Osteoblast (primary cell): ENCODE measurements at regions not wholly inside any gene's neighbourhood (a gene's known extent, or its start where the extent isn't known, plus 50 kb on each side); places are given as distances from the start of the nearest gene placed in this dataset.

Source experiments
- DNase-seq: peaks from one replicate; pipeline ENCODE4 v3.0.0; 2011; ENCODE audit warnings: low spot score, mixed read lengths; ENCODE audit not compliant: insufficient read length; ENCODE audit errors: missing footprints
- H2AFZ ChIP-seq: 2 replicates; pipeline ENCODE4 v1.6.0; 2011; ENCODE audit warnings: mild to moderate bottlenecking, low read length
- H3K27ac ChIP-seq: 2 replicates; pipeline ENCODE4 v1.5.1; 2011; ENCODE audit warnings: mild to moderate bottlenecking, low read depth, low read length, moderate library complexity
- H3K27me3 ChIP-seq: 2 replicates; pipeline ENCODE4 v1.6.0; 2012; ENCODE audit warnings: mild to moderate bottlenecking, control low read depth, inconsistent platforms, low read length, moderate library complexity; ENCODE audit not compliant: insufficient read depth
- H3K36me3 ChIP-seq: 2 replicates; pipeline ENCODE4 v1.5.1; 2011; ENCODE audit warnings: mild to moderate bottlenecking, low read length, control low read depth, moderate library complexity; ENCODE audit not compliant: insufficient read depth
- H3K4me1 ChIP-seq: 2 replicates; pipeline ENCODE4 v1.5.1; 2011; ENCODE audit warnings: mild to moderate bottlenecking, low read length, control low read depth, moderate library complexity; ENCODE audit not compliant: insufficient read depth
- H3K4me2 ChIP-seq: 2 replicates; pipeline ENCODE4 v1.6.0; 2011; ENCODE audit warnings: mild to moderate bottlenecking, low read length; ENCODE audit not compliant: insufficient read depth
- H3K4me3 ChIP-seq: fragments of 200-600 bp; sonication (generic); 3 replicates; pipeline ENCODE4 v1.5.1; 2012; ENCODE audit warnings: mild to moderate bottlenecking, low read length, inconsistent platforms; ENCODE audit not compliant: insufficient read depth
- H3K79me2 ChIP-seq: 2 replicates; pipeline ENCODE4 v1.6.0; 2012; ENCODE audit warnings: mild to moderate bottlenecking, low read length, control low read depth, inconsistent platforms; ENCODE audit not compliant: insufficient read depth
- H3K9me3 ChIP-seq: 2 replicates; pipeline ENCODE4 v1.5.1; 2011; ENCODE audit warnings: low read depth, low read length, control low read depth
- H4K20me1 ChIP-seq: 2 replicates; pipeline ENCODE4 v1.6.0; 2012; ENCODE audit warnings: mild to moderate bottlenecking, low read length, control low read depth; ENCODE audit not compliant: insufficient read depth
- TF ChIP-seq, protein P1 (sequence below): IDR thresholded peaks from 2 replicates; pipeline ENCODE4 v1.5.1; 2011; ENCODE audit warnings: mild to moderate bottlenecking, low read depth, low read length, moderate library complexity; ENCODE audit errors: extremely low read depth

DNA sequence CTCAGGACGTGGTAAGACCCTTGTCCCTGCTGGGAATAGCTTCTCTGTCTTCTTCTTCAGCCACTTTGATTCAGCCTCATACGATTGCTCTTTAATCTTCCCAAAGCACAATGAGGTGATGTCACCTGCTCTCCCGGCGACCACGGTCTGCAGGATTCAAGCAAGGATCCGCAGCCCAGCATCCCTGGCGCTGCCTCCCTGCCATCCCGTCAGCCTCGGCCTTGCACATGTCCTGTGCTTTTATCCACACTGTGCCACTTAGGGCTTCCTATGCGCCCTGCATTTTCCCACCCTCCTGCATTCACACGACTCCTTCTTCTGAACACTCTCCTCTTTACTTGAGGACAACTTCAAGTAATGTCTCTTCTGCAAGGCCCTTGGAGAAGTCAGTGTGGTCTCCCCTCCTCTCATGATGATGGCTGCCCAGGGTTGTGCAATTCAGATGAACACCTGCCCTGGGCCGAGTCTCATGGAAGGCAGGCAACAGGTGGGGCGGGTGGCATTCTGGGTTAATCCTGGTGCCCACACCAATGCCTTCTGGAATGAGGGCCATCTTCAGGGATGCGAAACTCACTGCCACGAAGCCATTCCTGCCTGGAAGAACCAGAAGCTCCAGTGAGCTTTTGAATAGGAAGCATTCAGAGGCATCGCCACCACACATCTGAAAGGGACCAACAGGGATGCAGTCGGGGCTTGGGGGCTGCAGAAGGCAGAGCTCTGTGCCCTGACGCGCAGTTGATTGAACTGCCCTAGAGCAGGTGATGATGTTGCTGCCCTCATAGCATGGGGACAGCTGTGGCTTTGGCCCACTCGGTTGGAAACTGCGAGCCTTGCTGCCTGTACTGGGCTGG, 287.5 kb downstream of the GLRX3 start:
- Histone ChIP-seq H3K4me3 (no peak overlapping the region), H3K79me2 (no peaks in the 10 kb centered on the region), H3K4me1 (no peaks in the 10 kb centered on the region), H3K36me3 (no peaks in the 10 kb centered on the region), H3K27me3 (no peaks in the 10 kb centered on the region), H3K4me2 (no peak overlapping the region), H2AFZ (no peak overlapping the region), H3K27ac (no peak overlapping the region), H4K20me1 (no peaks in the 10 kb centered on the region), H3K9me3 (peaks cover 2% of the 10 kb centered on the region)
- no peak for DNase-seq
- TF ChIP-seq, protein P1, sequence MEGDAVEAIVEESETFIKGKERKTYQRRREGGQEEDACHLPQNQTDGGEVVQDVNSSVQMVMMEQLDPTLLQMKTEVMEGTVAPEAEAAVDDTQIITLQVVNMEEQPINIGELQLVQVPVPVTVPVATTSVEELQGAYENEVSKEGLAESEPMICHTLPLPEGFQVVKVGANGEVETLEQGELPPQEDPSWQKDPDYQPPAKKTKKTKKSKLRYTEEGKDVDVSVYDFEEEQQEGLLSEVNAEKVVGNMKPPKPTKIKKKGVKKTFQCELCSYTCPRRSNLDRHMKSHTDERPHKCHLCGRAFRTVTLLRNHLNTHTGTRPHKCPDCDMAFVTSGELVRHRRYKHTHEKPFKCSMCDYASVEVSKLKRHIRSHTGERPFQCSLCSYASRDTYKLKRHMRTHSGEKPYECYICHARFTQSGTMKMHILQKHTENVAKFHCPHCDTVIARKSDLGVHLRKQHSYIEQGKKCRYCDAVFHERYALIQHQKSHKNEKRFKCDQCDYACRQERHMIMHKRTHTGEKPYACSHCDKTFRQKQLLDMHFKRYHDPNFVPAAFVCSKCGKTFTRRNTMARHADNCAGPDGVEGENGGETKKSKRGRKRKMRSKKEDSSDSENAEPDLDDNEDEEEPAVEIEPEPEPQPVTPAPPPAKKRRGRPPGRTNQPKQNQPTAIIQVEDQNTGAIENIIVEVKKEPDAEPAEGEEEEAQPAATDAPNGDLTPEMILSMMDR, result no peak

DNA sequence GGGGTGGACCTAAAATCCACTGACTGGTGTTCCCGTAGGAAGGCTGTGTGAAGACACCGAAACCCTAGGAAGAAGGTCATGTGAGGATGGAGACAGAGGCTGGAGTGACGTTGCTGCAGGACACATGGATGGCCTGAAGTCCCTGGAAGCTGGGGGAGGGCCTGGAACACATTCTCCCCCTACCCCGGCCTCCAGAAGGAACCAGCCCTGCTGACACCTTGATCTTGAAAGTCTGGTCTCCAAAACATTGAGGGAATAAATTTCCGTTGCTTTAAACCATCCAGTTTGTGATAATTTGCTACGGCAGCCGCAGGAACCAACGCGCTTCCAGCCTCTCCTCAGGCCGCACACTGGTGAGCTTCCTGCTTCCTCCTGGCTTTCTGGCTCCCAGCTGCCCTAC, 288.2 kb downstream of the GLRX3 start:
- no peaks in the 10 kb centered on the region for H3K4me1 ChIP-seq
- no peaks in the 10 kb centered on the region for H3K79me2 ChIP-seq
- no peak for DNase-seq
- H3K27me3 ChIP-seq, result no peaks in the 10 kb centered on the region
- peaks cover 2% of the 10 kb centered on the region for H3K9me3 ChIP-seq
- H3K27ac ChIP-seq, result no peak overlapping the region
- no peak overlapping the region for H2AFZ ChIP-seq
- no peaks in the 10 kb centered on the region for H4K20me1 ChIP-seq
- H3K36me3 ChIP-seq, result no peaks in the 10 kb centered on the region
- TF ChIP-seq, protein P1, result no peak
- no peak overlapping the region for H3K4me2 ChIP-seq
- no peak overlapping the region for H3K4me3 ChIP-seq

- H2AFZ ChIP-seq, result no peak overlapping the region
- H3K79me2 ChIP-seq, result no peaks in the 10 kb centered on the region
- H4K20me1 ChIP-seq, result no peaks in the 10 kb centered on the region
- TF ChIP-seq, protein P1, result no peak
- H3K4me3 ChIP-seq, result no peak overlapping the region
- H3K4me2 ChIP-seq, result no peak overlapping the region
- no peaks in the 10 kb centered on the region for H3K36me3 ChIP-seq
- H3K27me3 ChIP-seq, result no peaks in the 10 kb centered on the region
- peaks cover 2% of the 10 kb centered on the region for H3K9me3 ChIP-seq
- H3K4me1 ChIP-seq, result no peaks in the 10 kb centered on the region
- DNase-seq, result no peak
- H3K27ac ChIP-seq, result no peak overlapping the region
These were observed 289.0 kb downstream of the GLRX3 start for GRCh38 chr10:130425169-130425568.

- H3K4me2 ChIP-seq, result no peak overlapping the region
- H3K27me3 ChIP-seq, result no peaks in the 10 kb centered on the region
- TF ChIP-seq, protein P1, result no peak
- no peaks in the 10 kb centered on the region for H3K4me1 ChIP-seq
- H2AFZ ChIP-seq, result no peak overlapping the region
- peaks cover 2% of the 10 kb centered on the region for H3K9me3 ChIP-seq
- H3K36me3 ChIP-seq, result no peaks in the 10 kb centered on the region
- H3K27ac ChIP-seq, result no peak overlapping the region
- H3K4me3 ChIP-seq, result no peak overlapping the region
- no peak for DNase-seq
- H4K20me1 ChIP-seq, result no peaks in the 10 kb centered on the region
- H3K79me2 ChIP-seq, result no peaks in the 10 kb centered on the region
These were observed 289.8 kb downstream of the GLRX3 start for GRCh38 chr10:130425881-130426435.
